B cell (primary cell): ENCODE measurements at regions not wholly inside any gene's neighbourhood (a gene's known extent, or its start where the extent isn't known, plus 50 kb on each side); places are given as distances from the start of the nearest gene placed in this dataset.

Source experiments
- ATAC-seq: fragments of 200-7000 bp; cut with Tn5 transposase; one replicate; pipeline ENCODE4 v1.10.0; 2021; ENCODE audit warnings: low read depth, mild to moderate bottlenecking, moderate number of reproducible peaks, moderate library complexity
- CTCF ChIA-PET: fragments of 350-600 bp; sonication (Branson Sonifier 250); formaldehyde crosslinking; loops from one replicate; lab custom pipeline; 2021; ENCODE audit warnings: antibody characterized with exemption, inconsistent platforms; lab: Charles Lee
- POLR2A ChIA-PET: fragments of 350-600 bp; sonication (Branson Sonifier 250); formaldehyde crosslinking; loops from one replicate; lab custom pipeline; 2021; ENCODE audit warnings: antibody characterized with exemption; lab: Charles Lee
- DNase-seq: peaks from one replicate; pipeline ENCODE4 v3.0.0; 2013
- H2AFZ ChIP-seq: 2 replicates; pipeline ENCODE4 v1.6.1; 2012; ENCODE audit warnings: mild to moderate bottlenecking, low read depth, low read length; ENCODE audit not compliant: insufficient read depth, poor library complexity, severe bottlenecking
- H3K27ac ChIP-seq, 2 donors: 1 replicate in 1 of 2; 2 replicates in 1 of 2; pipeline ENCODE4 v1.5.1; 2012 to 2013; ENCODE audit warnings: low read length in 2 of 2, mild to moderate bottlenecking in 2 of 2, moderate library complexity in 1 of 2
- H3K27me3 ChIP-seq, 4 experiments: fragments of 200-600 bp in 1 of 4; sonication (generic) in 1 of 4; replicated peaks in 1 of 4; 1 replicate in 2 of 4; 2 replicates in 2 of 4; pipeline versions ENCODE4 v1.6.1 to v1.7.0; 2013 to 2016; ENCODE audit warnings: low read length in 3 of 4, mild to moderate bottlenecking in 2 of 4, mixed read lengths in 1 of 4, moderate library complexity in 1 of 4; ENCODE audit not compliant: insufficient read depth in 4 of 4, control insufficient read depth in 3 of 4; ENCODE audit errors: control extremely low read depth in 1 of 4
- H3K36me3 ChIP-seq, 2 experiments: replicated peaks in 1 of 2; 1 replicate in 1 of 2; 2 replicates in 1 of 2; pipeline versions ENCODE4 v1.6.1 to v1.7.1; 2013; ENCODE audit warnings: low read length in 1 of 2; ENCODE audit not compliant: insufficient read depth in 2 of 2, control insufficient read depth in 1 of 2; ENCODE audit errors: control extremely low read depth in 1 of 2, extremely low read depth in 1 of 2
- H3K4me1 ChIP-seq, 2 donors: fragments of 200-600 bp in 1 of 2; sonication (generic) in 1 of 2; 1 replicate in 1 of 2; 2 replicates in 1 of 2; pipeline versions ENCODE4 v1.5.1 to v1.6.1; 2013 to 2017; ENCODE audit warnings: low read length in 2 of 2; ENCODE audit not compliant: control insufficient read depth in 2 of 2, insufficient read depth in 2 of 2
- H3K4me2 ChIP-seq: replicated peaks from 2 replicates; pipeline ENCODE3; 2012; ENCODE audit warnings: mild to moderate bottlenecking, low read depth, low read length; ENCODE audit not compliant: poor library complexity, severe bottlenecking
- H3K4me3 ChIP-seq, 5 experiments: fragments of 200-600 bp in 1 of 5; sonication (generic) in 1 of 5; 1 replicate in 3 of 5; 2 replicates in 2 of 5; pipeline versions ENCODE4 v1.5.1 to v1.7.0; 2011 to 2016; ENCODE audit warnings: low read length in 4 of 5, mild to moderate bottlenecking in 4 of 5, low read depth in 2 of 5, control low read depth in 1 of 5, moderate library complexity in 1 of 5; ENCODE audit not compliant: insufficient read depth in 1 of 5; ENCODE audit errors: control extremely low read depth in 1 of 5, extremely low read depth in 1 of 5
- H3K79me2 ChIP-seq: fragments of 200-600 bp; sonication (generic); one replicate; pipeline ENCODE4 v1.6.0; 2016; ENCODE audit warnings: low read length; ENCODE audit not compliant: control insufficient read depth, insufficient read depth
- H3K9ac ChIP-seq: fragments of 200-600 bp; sonication (generic); 2 replicates; pipeline ENCODE4 v1.6.1; 2017; ENCODE audit warnings: mild to moderate bottlenecking, low read length, moderate library complexity
- H3K9me3 ChIP-seq, 3 donors: one replicate each; pipeline versions ENCODE4 v1.6.1 to v1.7.1; 2013; ENCODE audit warnings: low read length in 2 of 3; ENCODE audit not compliant: control insufficient read depth in 2 of 3, insufficient read depth in 1 of 3; ENCODE audit errors: control extremely low read depth in 1 of 3
- H4K20me1 ChIP-seq: 2 replicates; pipeline ENCODE4 v1.6.0; 2012; ENCODE audit warnings: mild to moderate bottlenecking, low read length; ENCODE audit not compliant: insufficient read depth, control insufficient read depth, poor library complexity, severe bottlenecking
- H3K27ac Mint-ChIP-seq: one replicate; pipeline ENCODE4 v1.8.0; 2021; ENCODE audit warnings: mixed read lengths
- H3K27me3 Mint-ChIP-seq: one replicate; pipeline ENCODE4 v1.8.0; 2021; ENCODE audit warnings: mixed read lengths
- H3K4me1 Mint-ChIP-seq: one replicate; pipeline ENCODE4 v1.8.0; 2021; ENCODE audit warnings: mixed read lengths
- H3K4me3 Mint-ChIP-seq: one replicate; pipeline ENCODE4 v1.8.0; 2021; ENCODE audit warnings: mixed read lengths
- H3K9me3 Mint-ChIP-seq: one replicate; pipeline ENCODE4 v1.8.0; 2022; ENCODE audit warnings: mixed read lengths; ENCODE audit not compliant: insufficient read depth
- EZH2 ChIP-seq: IDR thresholded peaks from 2 replicates; pipeline ENCODE4 v1.6.1; 2012; ENCODE audit warnings: borderline replicate concordance, low read depth, mild to moderate bottlenecking, moderate library complexity, low read length; ENCODE audit not compliant: insufficient read depth, poor library complexity, severe bottlenecking
- WGBS: methylation state at CpG from one replicate; pipeline ENCODE4 v1.1.5; 2013; ENCODE audit warnings: missing lambda C conversion rate; ENCODE audit not compliant: insufficient coverage; 5-methylcytosine and 5-hydroxymethylcytosine counted together
- intact Hi-C: fragments of 100-400 bp; cut with micrococcal nuclease; formaldehyde crosslinking; loops from one replicate; pipeline ENCODE4 v1.10.0; 2022
- TF ChIP-seq, protein P1 (sequence below): fragments of 200-600 bp; IDR thresholded peaks from one replicate; pipeline ENCODE4 v1.8.0; 2022; ENCODE audit warnings: antibody characterized with exemption, mild to moderate bottlenecking

DNA sequence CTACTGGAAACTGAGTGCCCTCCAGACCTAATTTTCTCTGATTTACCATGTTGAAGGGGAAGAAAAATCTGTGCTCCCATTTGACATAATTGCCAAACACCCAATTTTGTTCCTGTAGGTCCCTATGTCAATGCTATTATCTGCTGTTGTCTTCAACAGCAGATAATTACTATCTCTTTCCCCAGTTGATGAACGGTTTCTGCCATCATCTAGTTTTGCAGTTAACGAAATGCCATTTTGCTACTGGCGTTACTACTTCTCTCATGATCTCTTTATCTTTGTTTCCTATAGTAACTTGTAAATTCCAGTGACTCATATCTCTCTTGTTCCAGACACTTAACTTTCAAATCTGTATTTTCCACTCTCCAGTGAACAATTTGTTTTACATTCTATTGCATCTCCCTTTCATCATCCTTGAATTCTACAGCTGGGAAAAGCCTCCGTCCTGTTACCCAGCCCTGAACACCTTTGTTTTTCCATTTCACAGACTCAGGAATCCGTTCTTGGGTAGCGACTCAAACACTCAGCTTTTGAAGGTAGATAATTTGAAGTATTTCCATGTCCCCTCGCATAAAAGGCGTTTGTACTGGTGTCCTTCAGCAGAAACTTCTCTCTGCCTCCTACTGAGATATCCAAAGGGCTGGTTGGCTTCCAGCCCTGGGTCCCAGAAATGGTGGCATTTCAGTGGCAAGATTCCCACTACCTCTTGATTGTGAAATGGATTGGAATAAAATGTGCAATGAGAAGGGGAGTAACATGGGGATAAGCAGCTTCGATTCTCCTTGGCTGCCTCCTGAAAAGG, 111.7 kb downstream of the FOXB1 start:
- 90% methylated on average over 6 of the region's 9 CpGs for WGBS

More for the DNA sequence above, 111.7 kb downstream of the FOXB1 start:
- no peaks in the 10 kb centered on the region for H3K4me1 ChIP-seq
- DNase-seq (no peak), ATAC-seq (no peak)
- no peak overlapping the region for H3K9ac ChIP-seq
- no peak overlapping the region for H3K27ac Mint-ChIP-seq
- H3K4me1 Mint-ChIP-seq, result no peaks in the 10 kb centered on the region
- no peaks in the 10 kb centered on the region for H3K27me3 ChIP-seq
- H3K4me3 Mint-ChIP-seq, result no peak overlapping the region
- no peaks in the 10 kb centered on the region for H3K9me3 ChIP-seq
- intact Hi-C loops, result no loop called here
- H3K9me3 Mint-ChIP-seq, result no peaks in the 10 kb centered on the region
- TF ChIP-seq EZH2, result no peak
- TF ChIP-seq, protein P1, sequence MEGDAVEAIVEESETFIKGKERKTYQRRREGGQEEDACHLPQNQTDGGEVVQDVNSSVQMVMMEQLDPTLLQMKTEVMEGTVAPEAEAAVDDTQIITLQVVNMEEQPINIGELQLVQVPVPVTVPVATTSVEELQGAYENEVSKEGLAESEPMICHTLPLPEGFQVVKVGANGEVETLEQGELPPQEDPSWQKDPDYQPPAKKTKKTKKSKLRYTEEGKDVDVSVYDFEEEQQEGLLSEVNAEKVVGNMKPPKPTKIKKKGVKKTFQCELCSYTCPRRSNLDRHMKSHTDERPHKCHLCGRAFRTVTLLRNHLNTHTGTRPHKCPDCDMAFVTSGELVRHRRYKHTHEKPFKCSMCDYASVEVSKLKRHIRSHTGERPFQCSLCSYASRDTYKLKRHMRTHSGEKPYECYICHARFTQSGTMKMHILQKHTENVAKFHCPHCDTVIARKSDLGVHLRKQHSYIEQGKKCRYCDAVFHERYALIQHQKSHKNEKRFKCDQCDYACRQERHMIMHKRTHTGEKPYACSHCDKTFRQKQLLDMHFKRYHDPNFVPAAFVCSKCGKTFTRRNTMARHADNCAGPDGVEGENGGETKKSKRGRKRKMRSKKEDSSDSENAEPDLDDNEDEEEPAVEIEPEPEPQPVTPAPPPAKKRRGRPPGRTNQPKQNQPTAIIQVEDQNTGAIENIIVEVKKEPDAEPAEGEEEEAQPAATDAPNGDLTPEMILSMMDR, result no peak
- H3K36me3 ChIP-seq, result no peaks in the 10 kb centered on the region
- H3K4me2 ChIP-seq, result no peak overlapping the region
- no peak overlapping the region for H3K4me3 ChIP-seq
- ChIA-PET CTCF (interaction anchor here (1.1 kb wide), 1 partner anchor 12 kb away, joined by 5 read pairs; no protein-coding TSS in a partner anchor), POLR2A (no interaction called here)
- peaks cover 19% of the 10 kb centered on the region for H3K27me3 Mint-ChIP-seq
- no peak overlapping the region for H2AFZ ChIP-seq
- no peak overlapping the region for H3K27ac ChIP-seq
- no peaks in the 10 kb centered on the region for H4K20me1 ChIP-seq
- no peaks in the 10 kb centered on the region for H3K79me2 ChIP-seq
